22Rv1 (cell line): ENCODE measurements at regions not wholly inside any gene's neighbourhood (a gene's known extent, or its start where the extent isn't known, plus 50 kb on each side); places are given as distances from the start of the nearest gene placed in this dataset.

Experiments used
- ZFX ChIP-seq: fragments of 450-650 bp; IDR thresholded peaks from 2 replicates; pipeline ENCODE4 v1.6.1; 2017; ENCODE audit warnings: antibody characterized with exemption, borderline replicate concordance
- TF ChIP-seq, protein P1 (sequence below): fragments of 450-650 bp; IDR thresholded peaks from 2 replicates; pipeline ENCODE4 v1.5.1; 2017; ENCODE audit warnings: mild to moderate bottlenecking

DNA sequence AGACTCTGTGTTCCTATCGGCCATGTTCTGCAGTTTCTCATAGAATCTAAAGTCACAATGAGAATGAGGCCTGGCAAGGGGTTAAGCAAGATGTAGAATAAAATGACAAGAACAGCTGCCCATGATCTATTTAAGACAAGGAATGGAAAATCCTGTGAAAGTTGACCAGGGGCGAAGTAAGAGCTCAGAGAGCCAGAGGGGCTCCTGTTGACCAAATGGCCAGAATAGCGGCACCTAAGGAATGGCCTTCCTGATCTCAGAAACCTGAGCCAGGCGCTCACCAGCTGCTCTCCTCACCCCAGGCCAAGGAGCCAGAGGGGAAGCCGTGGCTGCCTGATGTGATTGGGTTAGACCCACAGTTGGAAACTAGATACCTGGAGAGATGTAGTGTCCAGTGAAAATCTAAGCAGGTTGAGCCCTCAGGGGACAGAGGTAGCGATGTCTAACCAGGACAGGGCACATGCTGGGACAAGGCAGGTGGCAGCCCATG, 106.1 kb upstream of the NDN start:
- TF ChIP-seq, protein P1, sequence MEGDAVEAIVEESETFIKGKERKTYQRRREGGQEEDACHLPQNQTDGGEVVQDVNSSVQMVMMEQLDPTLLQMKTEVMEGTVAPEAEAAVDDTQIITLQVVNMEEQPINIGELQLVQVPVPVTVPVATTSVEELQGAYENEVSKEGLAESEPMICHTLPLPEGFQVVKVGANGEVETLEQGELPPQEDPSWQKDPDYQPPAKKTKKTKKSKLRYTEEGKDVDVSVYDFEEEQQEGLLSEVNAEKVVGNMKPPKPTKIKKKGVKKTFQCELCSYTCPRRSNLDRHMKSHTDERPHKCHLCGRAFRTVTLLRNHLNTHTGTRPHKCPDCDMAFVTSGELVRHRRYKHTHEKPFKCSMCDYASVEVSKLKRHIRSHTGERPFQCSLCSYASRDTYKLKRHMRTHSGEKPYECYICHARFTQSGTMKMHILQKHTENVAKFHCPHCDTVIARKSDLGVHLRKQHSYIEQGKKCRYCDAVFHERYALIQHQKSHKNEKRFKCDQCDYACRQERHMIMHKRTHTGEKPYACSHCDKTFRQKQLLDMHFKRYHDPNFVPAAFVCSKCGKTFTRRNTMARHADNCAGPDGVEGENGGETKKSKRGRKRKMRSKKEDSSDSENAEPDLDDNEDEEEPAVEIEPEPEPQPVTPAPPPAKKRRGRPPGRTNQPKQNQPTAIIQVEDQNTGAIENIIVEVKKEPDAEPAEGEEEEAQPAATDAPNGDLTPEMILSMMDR = no peak
- no peak for TF ChIP-seq ZFX
